Astrocyte of the cerebellum (primary cell): ENCODE measurements at regions not wholly inside any gene's neighbourhood (a gene's known extent, or its start where the extent isn't known, plus 50 kb on each side); places are given as distances from the start of the nearest gene placed in this dataset.

Experiments used
- DNase-seq: peaks from one replicate; pipeline ENCODE4 v3.0.0-alpha.2; 2011; ENCODE audit warnings: low read depth
- H3K4me3 ChIP-seq: 2 replicates; pipeline ENCODE4 v1.5.1; 2011; ENCODE audit warnings: mild to moderate bottlenecking, low read depth, low read length, moderate library complexity
- in situ Hi-C: cut with HindIII; loops from 2 replicates; pipeline ENCODE4 v1.10.0; 2017; ENCODE audit warnings: low sequenced_read_pairs
- TF ChIP-seq, protein P1 (sequence below): IDR thresholded peaks from 2 replicates; pipeline ENCODE4 v1.5.1; 2012; ENCODE audit warnings: low read length, low read depth, moderate library complexity, mild to moderate bottlenecking; ENCODE audit errors: missing control alignments

DNA sequence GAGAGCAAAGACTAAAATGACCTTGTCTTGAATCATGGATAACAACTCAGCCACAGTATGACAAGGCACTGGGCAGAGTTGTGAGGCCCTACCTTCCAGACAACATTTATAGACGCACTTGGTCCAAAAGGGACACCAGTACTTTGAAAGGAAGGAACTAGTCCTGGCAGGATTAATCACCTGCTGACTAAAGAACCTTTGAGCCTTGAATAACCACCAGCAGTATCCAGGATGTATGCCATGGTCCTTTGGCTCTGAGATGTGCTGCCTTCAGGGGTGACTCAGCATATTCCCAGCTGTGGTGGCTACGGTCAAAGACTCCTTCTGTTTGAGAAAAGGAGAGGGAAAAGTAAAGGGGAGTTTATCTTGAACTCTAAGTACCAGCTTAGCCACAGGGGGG lies 118.1 kb upstream of the PRR32 start:
- TF ChIP-seq, protein P1, sequence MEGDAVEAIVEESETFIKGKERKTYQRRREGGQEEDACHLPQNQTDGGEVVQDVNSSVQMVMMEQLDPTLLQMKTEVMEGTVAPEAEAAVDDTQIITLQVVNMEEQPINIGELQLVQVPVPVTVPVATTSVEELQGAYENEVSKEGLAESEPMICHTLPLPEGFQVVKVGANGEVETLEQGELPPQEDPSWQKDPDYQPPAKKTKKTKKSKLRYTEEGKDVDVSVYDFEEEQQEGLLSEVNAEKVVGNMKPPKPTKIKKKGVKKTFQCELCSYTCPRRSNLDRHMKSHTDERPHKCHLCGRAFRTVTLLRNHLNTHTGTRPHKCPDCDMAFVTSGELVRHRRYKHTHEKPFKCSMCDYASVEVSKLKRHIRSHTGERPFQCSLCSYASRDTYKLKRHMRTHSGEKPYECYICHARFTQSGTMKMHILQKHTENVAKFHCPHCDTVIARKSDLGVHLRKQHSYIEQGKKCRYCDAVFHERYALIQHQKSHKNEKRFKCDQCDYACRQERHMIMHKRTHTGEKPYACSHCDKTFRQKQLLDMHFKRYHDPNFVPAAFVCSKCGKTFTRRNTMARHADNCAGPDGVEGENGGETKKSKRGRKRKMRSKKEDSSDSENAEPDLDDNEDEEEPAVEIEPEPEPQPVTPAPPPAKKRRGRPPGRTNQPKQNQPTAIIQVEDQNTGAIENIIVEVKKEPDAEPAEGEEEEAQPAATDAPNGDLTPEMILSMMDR = no peak
- in situ Hi-C loops = no loop called here
- DNase-seq = no peak

DNA sequence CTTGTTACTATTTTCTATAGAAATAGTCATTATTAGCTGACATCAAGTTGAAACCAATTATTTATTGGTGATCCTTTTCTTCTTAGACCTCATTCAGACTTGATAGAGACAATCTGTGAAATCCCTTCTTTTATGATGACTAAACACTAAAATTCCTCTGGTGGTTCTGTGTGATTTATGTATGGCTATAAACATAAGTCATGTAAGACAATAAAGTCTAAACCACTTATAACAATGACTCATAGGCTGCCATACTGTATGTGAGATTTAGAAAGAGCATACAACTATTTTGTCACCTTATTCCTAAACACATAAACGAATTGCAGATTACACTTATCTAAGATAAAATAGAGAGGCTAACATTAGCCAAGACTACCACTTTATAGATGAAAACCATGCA lies 101.1 kb upstream of the PRR32 start:
- in situ Hi-C loops = no loop called here
- DNase-seq = no peak
- TF ChIP-seq, protein P1 = no peak
- H3K4me3 ChIP-seq = no peak overlapping the region

More for the DNA sequence above, 118.1 kb upstream of the PRR32 start:
- no peak overlapping the region for H3K4me3 ChIP-seq

DNA sequence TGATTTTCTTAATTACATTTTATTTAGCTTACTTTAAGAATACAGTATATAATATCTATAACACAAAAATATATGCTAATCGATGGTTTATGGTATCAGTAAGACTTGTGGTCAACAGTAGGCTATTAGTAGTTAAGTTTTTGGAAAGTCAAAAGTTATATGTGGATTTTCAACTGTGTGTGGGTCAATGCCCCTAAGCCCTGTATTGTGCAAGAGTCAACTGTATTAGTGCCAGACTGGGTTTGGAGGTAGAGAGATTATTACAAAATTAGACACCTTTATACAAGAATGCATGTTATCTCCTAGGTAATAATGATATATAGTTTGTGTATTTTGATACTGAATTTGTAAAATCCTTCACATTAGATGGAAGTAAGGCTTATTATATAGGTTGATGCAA lies 100.3 kb upstream of the PRR32 start:
- in situ Hi-C loops = no loop called here
- no peak for DNase-seq
- TF ChIP-seq, protein P1 = no peak
- no peak overlapping the region for H3K4me3 ChIP-seq

DNA sequence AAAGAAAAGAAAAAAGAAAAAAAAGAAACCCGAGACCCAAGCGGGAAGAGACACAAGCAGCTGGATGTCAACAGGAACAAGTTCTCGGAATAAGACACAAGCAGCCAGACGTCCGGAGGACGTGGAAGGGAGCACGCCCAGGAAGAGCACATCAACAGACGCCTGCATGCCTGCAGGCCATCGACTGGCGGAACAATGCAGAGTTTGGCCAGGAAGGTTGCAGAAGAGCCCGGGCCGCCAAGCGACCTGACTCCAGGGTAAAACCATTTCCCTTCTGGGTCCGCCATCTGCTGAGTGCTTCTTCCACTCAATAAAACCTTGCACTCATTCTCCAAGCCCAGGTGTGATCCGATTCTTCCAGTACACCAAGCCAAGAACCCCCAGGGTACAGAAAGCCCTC lies 95.6 kb upstream of the PRR32 start:
- in situ Hi-C loops = no loop called here
- TF ChIP-seq, protein P1 = no peak
- no peak for DNase-seq
- H3K4me3 ChIP-seq = no peak overlapping the region

DNA sequence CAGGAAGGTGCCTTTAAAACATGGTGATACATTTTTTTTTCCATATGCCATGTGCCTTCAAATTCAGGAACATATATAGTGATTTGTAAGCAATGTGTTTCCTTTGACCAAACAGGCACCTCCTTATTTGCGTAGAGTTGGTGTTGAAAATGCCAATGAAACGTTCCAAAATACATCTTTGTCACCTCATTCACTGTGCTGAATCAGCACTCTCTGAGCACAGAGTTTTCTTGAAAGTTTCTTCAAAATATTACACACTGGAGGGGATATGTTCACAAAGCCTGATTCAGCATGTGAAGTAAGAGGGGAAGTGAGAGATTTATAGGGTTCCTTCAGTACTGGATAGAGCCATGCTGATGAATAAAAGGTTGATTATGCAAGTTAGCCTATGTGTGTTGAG lies 85.7 kb upstream of the PRR32 start:
- H3K4me3 ChIP-seq = no peak overlapping the region
- TF ChIP-seq, protein P1 = no peak
- in situ Hi-C loops = no loop called here
- DNase-seq = no peak
